OCI-M1 (cell line): ENCODE measurements at regions not wholly inside any gene's neighbourhood (a gene's known extent, or its start where the extent isn't known, plus 50 kb on each side); places are given as distances from the start of the nearest gene placed in this dataset.
"Not testable (repeated sequence)": the region's sequence is repeated elsewhere in the genome, so short reads cannot be mapped to it uniquely, and the experiment has no call there.

Experiments used
- DNase-seq: peaks from one replicate; lab custom pipeline; 2025; lab: John Stamatoyannopoulos, UW

DNA sequence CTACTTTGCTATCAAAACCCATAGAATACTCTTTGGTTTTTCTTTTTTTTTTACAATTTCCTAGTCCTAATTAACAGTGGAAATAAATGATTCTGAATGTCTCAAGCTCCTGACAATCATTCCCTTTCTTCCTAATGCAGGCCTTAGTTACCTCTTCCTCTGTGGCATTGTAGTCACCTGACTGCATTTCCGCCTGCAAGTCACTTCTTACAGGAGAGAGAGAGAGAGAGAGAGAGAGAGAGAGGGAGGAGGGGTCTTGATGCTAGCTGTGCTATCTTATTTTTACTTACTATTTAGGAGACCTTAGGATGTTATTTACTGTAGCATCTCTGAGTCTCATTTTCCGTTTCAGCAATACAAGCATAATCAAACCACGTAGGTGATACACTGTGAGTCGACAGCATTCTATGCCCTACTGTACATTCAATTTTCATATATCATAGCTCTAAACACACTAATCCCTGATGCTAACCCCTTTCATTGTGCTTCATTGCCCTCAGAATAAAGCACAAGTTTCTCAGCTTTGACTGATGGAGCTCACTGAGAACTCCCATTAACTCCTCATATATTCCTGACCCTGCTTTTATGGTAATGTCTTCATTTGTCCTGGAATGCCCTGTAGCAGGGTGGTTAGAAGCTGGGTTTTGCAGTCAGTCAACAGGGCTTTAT lies 1237.3 kb downstream of the XPNPEP1 start:
- DNase-seq = no peak

- no peak for DNase-seq
Observed at GRCh38 chr10:108684431-108684830, 1238.9 kb downstream of the XPNPEP1 start.

DNA sequence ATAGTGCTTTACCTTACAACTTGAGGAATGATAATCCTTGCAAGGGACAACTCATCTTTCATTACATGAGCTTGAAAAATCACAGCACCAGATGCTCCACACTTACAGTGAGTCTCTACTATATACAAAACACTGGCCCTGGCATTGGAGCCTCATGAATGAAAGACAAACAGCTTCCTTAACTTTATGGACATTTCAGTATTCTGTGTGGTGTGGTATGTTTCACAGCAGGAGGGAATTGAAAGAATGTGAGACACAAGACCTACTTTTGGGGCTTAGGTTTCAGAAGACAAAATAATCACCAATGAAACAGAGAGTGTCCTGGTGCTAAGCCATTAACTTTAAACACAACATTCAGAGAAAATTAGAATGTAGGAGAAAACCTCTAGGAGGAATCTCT lies 1249.6 kb downstream of the XPNPEP1 start:
- no peak for DNase-seq

- DNase-seq = no peak
Observed at GRCh38 chr10:108663587-108663986, 1259.7 kb downstream of the XPNPEP1 start.

DNA sequence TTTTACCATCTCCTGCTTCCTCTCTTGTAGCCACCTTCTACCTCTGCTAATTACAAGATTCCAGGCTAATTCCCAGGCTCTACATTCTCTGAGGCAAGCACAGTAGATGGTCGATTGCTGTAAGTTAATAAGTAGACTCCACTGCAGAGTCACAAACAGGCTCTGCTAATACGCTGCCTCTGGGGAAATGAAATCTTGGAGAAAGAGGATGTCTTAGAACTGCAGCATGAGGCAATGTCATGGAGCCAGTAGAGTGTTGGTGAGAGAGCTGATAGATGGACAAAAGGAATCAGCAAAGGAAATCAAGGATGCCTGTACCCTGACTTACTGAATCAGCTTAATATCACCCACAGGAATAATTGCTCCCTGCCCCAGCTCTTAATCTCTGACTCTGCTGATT lies 1260.3 kb downstream of the XPNPEP1 start:
- DNase-seq = no peak

DNA sequence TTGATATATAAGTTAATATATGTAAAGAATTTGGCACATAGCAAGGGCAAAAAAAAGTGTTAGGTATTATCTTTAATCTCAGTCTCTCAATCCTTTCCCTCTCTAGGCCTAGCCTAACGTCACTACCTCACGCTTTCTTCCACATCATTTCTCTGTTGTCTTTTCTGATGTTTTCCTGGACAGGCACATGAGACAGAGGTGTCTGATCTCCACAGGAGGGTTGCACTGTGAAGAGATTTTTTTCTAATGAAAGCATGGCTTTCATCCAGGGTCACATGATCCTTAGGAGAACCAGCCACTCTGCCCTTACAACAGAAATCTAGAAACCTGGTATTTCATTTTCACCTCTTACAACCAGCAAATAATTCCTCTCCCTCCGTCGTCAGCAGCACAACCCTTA lies 1268.3 kb downstream of the XPNPEP1 start:
- no peak for DNase-seq

DNA sequence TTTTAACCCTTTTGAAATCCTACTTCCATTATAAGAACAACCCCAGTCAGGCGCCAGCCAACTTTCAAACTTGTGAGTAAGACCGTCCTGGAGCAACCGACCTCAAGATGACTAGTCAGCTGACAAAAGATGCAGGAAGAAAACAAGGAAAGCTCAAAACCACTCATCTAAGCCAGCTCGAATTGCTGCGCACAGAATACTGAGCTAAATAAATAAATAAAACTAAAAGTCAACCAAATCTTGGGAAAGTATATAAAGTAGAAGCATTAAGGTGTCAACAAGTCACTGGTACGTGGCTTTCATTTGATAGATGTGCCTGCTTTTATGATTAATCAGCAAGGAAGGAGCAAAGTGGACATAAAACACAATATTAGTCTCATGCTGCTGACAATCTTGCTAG lies 1269.8 kb downstream of the XPNPEP1 start:
- DNase-seq = no peak

DNA sequence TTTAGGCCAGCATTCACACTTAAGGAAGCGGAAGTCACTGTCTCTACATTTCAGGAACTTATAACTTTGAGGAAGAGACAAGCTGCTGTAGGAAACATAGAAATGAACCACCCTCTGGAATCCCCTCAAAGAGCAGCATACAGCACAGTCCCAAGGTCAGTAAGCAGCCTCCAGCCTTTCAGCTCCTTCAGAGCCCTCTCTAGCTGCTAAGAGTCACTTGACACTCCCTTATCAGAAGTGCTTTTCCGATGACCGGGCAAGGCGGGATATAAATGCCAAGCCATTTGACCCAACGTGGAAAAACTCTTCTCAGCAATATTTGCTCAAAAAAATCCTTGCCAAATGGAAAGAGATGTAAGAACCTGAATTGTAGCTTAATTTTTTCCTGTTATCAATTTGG lies 1284.3 kb downstream of the XPNPEP1 start:
- DNase-seq = no peak

GRCh38 chr10:108638225-108638624 lies 1285.1 kb downstream of the XPNPEP1 start:
- no peak for DNase-seq

DNA sequence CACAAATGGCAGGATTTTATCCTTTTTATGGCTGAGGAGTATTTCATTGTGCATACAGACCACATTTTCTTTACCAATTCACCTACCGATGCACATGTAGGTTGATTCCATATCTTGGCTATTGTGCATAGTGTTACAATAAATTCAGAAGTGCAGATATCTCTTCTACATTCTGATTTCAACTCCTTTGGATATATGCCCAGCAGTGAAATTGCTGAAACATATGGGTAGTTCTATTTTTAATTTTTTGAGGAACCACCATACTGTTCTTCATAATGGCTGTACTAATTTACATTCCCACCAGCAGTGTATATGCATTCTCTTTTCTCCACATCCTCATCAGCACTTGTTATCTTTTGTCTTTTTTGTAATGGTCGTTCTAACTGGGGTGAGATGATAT lies 1290.3 kb downstream of the XPNPEP1 start:
- DNase-seq = no peak

GRCh38 chr10:108632144-108632543 lies 1291.2 kb downstream of the XPNPEP1 start:
- DNase-seq = no peak

DNA sequence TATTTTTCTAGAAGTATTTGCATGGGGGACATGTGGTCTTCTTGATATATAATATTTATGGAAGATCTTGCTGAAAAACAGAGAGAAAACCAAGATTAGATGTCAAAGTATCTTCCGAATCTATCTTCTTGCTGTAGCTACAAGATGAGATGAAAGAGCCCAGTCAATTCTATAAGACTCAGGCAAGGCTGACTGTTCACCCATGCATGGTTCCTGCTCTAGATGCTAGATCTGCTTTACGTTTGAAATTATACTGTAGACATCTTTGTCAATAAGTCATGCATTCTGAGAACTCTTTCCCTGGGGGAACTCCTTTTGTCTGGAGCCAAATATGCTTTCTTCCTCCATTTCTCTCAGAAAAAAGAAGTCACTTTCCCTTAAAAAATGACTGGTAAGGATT lies 1292.0 kb downstream of the XPNPEP1 start:
- no peak for DNase-seq

GRCh38 chr10:108629834-108630233 lies 1293.5 kb downstream of the XPNPEP1 start:
- DNase-seq = no peak

- no peak for DNase-seq
Observed at GRCh38 chr10:108624052-108624451, 1299.3 kb downstream of the XPNPEP1 start.

- no peak for DNase-seq
Observed at GRCh38 chr10:108620821-108621534, 1302.3 kb downstream of the XPNPEP1 start.

GRCh38 chr10:108616559-108617285 lies 1306.6 kb downstream of the XPNPEP1 start:
- DNase-seq = no peak

DNA sequence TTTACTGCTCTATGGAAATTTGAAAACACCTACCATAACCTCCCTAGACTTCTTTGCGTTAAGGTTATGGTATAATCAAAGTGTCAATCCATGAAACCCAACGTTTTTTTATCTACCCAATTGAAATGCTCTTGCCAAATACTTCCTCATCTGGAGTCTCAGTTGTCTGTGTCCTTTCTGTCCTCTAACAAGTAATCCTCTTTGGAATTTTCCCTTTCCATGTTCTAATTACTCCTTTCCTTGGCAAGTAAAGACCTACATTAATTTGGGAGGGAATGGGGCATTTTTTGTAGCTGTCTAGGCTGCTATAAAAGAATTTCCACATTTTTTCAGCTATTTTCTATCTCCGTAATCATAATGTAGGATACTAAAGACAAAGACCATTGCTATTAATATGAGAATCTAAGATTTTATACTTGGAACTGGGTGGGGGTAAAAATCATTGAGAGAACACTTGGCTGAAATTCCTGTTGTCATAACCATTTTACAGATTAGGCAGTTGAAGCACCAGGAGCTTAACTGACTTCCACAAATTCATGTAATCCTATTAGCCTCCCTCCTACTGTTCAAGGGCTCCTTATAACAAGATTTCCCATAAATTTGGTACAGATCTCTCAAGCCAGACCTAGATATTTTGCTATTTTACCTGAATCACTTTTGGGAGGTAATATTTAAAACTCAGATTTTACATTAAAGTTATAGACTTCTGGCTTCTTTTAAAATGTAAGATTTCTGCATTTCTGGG lies 1307.6 kb downstream of the XPNPEP1 start:
- no peak for DNase-seq

DNA sequence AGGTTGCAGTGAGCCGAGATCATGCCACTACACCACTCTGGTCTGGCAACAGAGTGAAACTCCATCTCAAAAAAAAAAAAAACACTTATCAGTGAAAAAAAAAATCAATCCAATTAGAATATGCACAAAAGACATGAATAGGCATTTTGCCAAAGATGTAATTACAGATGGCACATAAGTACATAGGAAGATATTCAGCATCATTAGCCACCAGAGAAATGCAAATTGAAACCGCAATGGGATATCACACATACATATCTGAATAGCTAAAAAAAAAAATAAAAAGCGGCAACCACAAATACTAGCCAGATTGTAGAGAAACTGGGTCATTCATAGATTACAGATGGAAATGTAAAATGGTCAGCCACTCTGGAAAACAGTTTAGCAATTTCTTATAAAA lies 1310.8 kb downstream of the XPNPEP1 start:
- no peak for DNase-seq

DNA sequence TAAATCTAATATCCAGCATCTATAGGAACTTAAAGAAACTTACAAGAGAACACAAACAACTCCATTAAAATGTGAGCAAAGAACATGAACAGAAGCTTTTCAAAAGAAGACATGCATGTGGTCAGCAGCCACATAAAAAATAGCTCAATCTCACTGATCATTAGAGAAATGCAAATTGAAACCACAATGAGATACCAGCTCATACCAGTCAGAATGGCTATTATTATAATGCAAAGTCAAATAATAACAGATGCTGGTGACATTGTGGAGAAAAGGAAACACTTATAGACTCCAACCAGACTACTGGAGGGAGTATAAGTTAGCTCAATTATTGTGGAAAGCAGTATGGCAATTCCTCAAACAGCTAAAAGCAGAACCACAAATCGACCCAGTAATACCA lies 1314.5 kb downstream of the XPNPEP1 start:
- DNase-seq = no peak

GRCh38 chr10:108601851-108602250 lies 1321.5 kb downstream of the XPNPEP1 start:
- DNase-seq = no peak

GRCh38 chr10:108600511-108600910 lies 1322.8 kb downstream of the XPNPEP1 start:
- not testable (repeated sequence) for DNase-seq

- not testable (repeated sequence) for DNase-seq
Observed at GRCh38 chr10:108599317-108599716, 1324.0 kb downstream of the XPNPEP1 start.
